Right lobe of liver (tissue), 6 donors: ENCODE measurements at regions not wholly inside any gene's neighbourhood (a gene's known extent, or its start where the extent isn't known, plus 50 kb on each side); places are given as distances from the start of the nearest gene placed in this dataset.

Experiments
- ATAC-seq, 4 donors: fragments of 200-7000 bp; cut with Tn5 transposase; one replicate each; pipeline ENCODE4 v1.9.1; 2020; ENCODE audit warnings: mild to moderate bottlenecking in 4 of 4, moderate library complexity in 4 of 4
- DNase-seq, 3 donors: peaks; one replicate each; pipeline ENCODE4 v3.0.0-alpha.2; 2020
- H3K27ac ChIP-seq, 3 donors: fragments of 200-600 bp; one replicate each; pipeline ENCODE4 v1.8.0; 2022
- H3K27me3 ChIP-seq, 2 donors: fragments of 200-600 bp; one replicate each; pipeline ENCODE4 v1.8.0; 2022
- H3K36me3 ChIP-seq, 4 donors: fragments of 200-600 bp; sonication (generic) in 1 of 4; one replicate each; pipeline versions ENCODE4 v1.5.1 to v1.8.0; 2017 to 2022; ENCODE audit warnings: control low read depth in 1 of 4
- H3K4me1 ChIP-seq, 4 donors: fragments of 200-600 bp; sonication (generic) in 1 of 4; one replicate each; pipeline versions ENCODE4 v1.5.1 to v1.8.0; 2017 to 2022; ENCODE audit warnings: control low read depth in 1 of 4
- H3K4me3 ChIP-seq, 3 donors: fragments of 200-600 bp; one replicate each; pipeline ENCODE4 v1.8.0; 2022
- H3K9me3 ChIP-seq, 4 donors: fragments of 200-600 bp; sonication (generic) in 1 of 4; one replicate each; pipeline versions ENCODE4 v1.5.1 to v1.8.0; 2017 to 2022; ENCODE audit warnings: control low read depth in 1 of 4
- POLR2A ChIP-seq: fragments of 450-650 bp; IDR thresholded peaks from one replicate; pipeline ENCODE4 v1.6.1; 2017; ENCODE audit warnings: antibody characterized with exemption, mild to moderate bottlenecking
- WGBS: methylation state at CpG from one replicate; pipeline ENCODE4 v1.1.6; 2018; ENCODE audit warnings: low coverage, low lambda C conversion rate; ENCODE audit not compliant: insufficient coverage; ENCODE audit errors: missing lambda C conversion rate; 5-methylcytosine and 5-hydroxymethylcytosine counted together
- intact Hi-C, 2 donors: fragments of 100-400 bp; cut with DNase I; formaldehyde crosslinking; loops; one replicate each; pipeline versions ENCODE4 v1.11.2 to v1.14.1; 2022
- TF ChIP-seq, protein P1 (sequence below), 4 donors: fragments of 200-600 bp in 3 of 4; fragments of 450-650 bp in 1 of 4; IDR thresholded peaks; one replicate each; pipeline versions ENCODE4 v1.5.1 to v1.8.0; 2016 to 2022; ENCODE audit warnings: antibody characterized with exemption in 4 of 4, mild to moderate bottlenecking in 2 of 4
- donor health status: DM: no; HTN: yes; CAD: no.
- donor health status: DM: no; HTN: no; CAD: no.
- donor health status: DM: no; HTN: no; CAD: no.
- donor health status: DM: no; HTN: yes; CAD: no.
- donor health status: DM: no; HTN: yes; CAD: no.

DNA sequence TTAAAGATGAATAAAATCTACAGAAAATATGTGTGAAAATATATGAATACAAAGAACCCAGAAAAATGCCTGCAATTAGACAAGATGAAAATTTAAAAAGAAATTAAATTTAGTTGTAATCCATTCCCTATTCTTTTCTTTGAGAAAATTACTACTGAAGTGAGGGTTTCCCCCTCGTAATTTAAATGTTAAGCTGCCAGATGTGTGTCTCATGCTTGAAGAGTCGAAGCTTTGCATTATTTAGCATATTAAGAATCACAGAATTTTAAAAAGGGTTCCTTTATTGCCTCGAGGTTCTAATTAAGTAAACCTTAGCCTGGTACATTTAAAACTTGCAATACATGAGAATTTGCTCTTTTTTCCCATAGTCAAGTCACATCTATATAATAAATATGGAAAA is 630.1 kb downstream of the TFAP2A start:
- H3K4me3 ChIP-seq: no peak overlapping the region
- H3K27ac ChIP-seq: no peak overlapping the region
- ATAC-seq (no peak), DNase-seq (no peak)
- no peaks in the 10 kb centered on the region for H3K4me1 ChIP-seq
- H3K9me3 ChIP-seq: no peaks in the 10 kb centered on the region
- 38% methylated on average over 3 of the region's 3 CpGs for WGBS
- H3K36me3 ChIP-seq: no peaks in the 10 kb centered on the region
- intact Hi-C loops: no loop called here
- H3K27me3 ChIP-seq: no peaks in the 10 kb centered on the region
- TF ChIP-seq POLR2A: no peak
- TF ChIP-seq, protein P1, sequence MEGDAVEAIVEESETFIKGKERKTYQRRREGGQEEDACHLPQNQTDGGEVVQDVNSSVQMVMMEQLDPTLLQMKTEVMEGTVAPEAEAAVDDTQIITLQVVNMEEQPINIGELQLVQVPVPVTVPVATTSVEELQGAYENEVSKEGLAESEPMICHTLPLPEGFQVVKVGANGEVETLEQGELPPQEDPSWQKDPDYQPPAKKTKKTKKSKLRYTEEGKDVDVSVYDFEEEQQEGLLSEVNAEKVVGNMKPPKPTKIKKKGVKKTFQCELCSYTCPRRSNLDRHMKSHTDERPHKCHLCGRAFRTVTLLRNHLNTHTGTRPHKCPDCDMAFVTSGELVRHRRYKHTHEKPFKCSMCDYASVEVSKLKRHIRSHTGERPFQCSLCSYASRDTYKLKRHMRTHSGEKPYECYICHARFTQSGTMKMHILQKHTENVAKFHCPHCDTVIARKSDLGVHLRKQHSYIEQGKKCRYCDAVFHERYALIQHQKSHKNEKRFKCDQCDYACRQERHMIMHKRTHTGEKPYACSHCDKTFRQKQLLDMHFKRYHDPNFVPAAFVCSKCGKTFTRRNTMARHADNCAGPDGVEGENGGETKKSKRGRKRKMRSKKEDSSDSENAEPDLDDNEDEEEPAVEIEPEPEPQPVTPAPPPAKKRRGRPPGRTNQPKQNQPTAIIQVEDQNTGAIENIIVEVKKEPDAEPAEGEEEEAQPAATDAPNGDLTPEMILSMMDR (IDR thresholded peaks at IDR 0.05): no peak

DNA sequence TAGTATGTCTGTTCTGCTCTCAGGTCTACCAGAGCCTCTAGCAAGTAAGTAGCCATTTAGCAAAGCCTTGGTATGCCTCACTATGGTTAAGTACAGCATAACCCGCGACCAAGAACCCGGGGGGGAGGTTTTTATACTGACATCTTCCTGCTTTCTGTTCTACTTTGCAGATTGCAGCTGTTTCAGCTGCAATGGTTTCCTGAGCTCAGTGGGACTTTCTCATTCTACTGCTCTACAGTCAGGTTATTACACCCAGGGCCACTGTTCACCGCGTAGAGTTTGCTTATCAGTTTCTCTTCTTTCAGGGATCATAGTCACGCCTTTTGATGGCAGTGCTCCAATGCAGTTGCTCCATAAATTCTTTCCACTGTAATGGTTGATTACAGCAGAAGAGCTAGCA is 631.3 kb downstream of the TFAP2A start:
- TF ChIP-seq POLR2A: no peak
- TF ChIP-seq, protein P1 (IDR thresholded peaks at IDR 0.05): no peak
- no peak overlapping the region for H3K4me3 ChIP-seq
- H3K9me3 ChIP-seq: no peaks in the 10 kb centered on the region
- intact Hi-C loops: no loop called here
- ATAC-seq (peak; percentile 28 to 69 (median 38)), DNase-seq (no peak)
- no peaks in the 10 kb centered on the region for H3K36me3 ChIP-seq
- WGBS: 26% methylated on average over 3 of the region's 6 CpGs
- no peaks in the 10 kb centered on the region for H3K27me3 ChIP-seq
- no peak overlapping the region for H3K27ac ChIP-seq
- no peaks in the 10 kb centered on the region for H3K4me1 ChIP-seq

DNA sequence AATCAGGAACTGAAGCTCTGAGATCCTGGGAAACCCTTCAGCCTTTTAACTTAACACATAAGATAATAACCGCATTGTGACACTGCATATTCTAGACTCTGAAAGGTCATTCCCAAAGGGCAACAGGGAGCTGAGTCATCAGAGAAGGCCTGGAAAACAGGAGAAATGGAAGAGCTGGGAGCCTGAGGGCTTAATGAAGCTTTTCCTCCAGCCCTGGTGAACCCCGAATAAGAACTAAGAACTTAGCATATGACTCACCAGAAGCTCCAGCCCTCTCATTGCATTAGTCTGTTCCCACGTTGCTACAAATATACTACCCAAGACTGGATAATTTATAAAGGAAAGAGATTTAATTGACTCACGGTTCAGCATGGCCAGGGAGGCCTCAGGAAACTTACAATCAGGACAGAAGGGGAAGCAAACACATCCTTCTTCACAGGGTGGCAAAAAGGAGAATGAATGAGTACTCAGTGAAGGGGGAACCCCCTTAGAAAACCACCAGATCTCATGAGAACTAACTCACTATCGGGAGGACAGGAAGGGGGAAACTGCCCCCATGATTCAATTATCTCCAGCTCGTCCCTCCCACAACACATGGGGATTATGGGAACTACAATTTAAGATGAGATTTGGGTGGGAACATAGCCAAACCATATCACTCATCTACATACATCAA is 648.5 kb downstream of the TFAP2A start:
- H3K27ac ChIP-seq: no peak overlapping the region
- TF ChIP-seq, protein P1 (IDR thresholded peaks at IDR 0.05): no peak
- no peaks in the 10 kb centered on the region for H3K9me3 ChIP-seq
- H3K36me3 ChIP-seq: no peaks in the 10 kb centered on the region
- no peaks in the 10 kb centered on the region for H3K4me1 ChIP-seq
- DNase-seq: no peak
- intact Hi-C loops: no loop called here
- no peak for ATAC-seq
- H3K4me3 ChIP-seq: no peak overlapping the region
- WGBS: 55% methylated on average over 6 of the region's 6 CpGs
- no peaks in the 10 kb centered on the region for H3K27me3 ChIP-seq

DNA sequence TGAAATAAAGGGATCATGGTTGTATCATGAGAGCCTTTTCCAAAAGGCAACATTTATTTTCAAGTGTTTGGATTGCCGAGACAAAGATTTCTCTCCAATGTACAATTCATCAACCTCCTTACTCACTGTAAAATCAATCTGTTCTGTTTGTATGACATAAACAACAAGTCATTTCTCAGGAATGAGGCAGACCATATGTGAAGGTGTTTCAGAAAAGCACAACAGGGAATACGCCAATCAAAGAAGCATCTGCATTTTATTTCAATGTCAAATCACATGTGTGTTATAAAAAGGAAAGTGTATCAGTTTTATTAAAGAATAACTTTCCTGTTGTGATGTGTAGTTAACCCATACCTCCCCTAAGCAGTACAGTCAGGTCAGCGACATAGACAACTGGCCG is 653.7 kb downstream of the TFAP2A start:
- ATAC-seq (no peak), DNase-seq (no peak)
- Histone ChIP-seq H3K4me3 (no peak overlapping the region), H3K27ac (no peak overlapping the region), H3K36me3 (no peaks in the 10 kb centered on the region), H3K27me3 (no peaks in the 10 kb centered on the region), H3K9me3 (no peaks in the 10 kb centered on the region), H3K4me1 (no peaks in the 10 kb centered on the region)
- WGBS: 92% methylated on average over 4 of the region's 4 CpGs
- intact Hi-C loops: no loop called here
- no peak for TF ChIP-seq POLR2A

DNA sequence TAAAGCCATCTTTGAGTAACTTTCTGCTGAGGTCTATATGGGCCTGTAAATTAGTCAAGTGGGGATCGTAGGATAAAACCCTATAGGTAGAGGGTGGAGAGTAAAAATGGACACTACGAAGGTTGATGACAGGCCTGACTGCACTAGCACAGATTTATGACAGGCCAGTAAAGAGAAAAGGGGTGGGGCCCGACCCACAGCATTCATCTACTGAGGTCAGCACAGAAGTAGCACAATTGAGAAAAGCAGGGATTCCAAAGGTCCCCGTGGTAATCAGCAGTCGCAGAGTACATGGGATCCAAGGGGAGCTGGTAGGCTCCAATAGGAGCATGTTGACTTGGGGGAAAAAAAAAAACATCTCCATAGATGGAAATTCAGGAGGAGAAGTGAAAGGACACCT is 660.4 kb downstream of the TFAP2A start:
- Histone ChIP-seq H3K36me3 (no peaks in the 10 kb centered on the region), H3K4me1 (no peaks in the 10 kb centered on the region), H3K4me3 (no peak overlapping the region), H3K27ac (no peak overlapping the region), H3K27me3 (no peaks in the 10 kb centered on the region), H3K9me3 (no peaks in the 10 kb centered on the region)
- no peak for TF ChIP-seq POLR2A
- TF ChIP-seq, protein P1 (IDR thresholded peaks at IDR 0.05): no peak
- intact Hi-C loops: no loop called here
- DNase-seq (no peak), ATAC-seq (no peak)
- WGBS: 76% methylated on average over 5 of the region's 5 CpGs
